GM12878 (cell line): ENCODE measurements at regions not wholly inside any gene's neighbourhood (a gene's known extent, or its start where the extent isn't known, plus 50 kb on each side); places are given as distances from the start of the nearest gene placed in this dataset.

ENCODE experiments used
- ATAC-seq: fragments of 200-7000 bp; cut with Tn5 transposase; 3 replicates; pipeline ENCODE4 v1.9.1; 2020; ENCODE audit warnings: mild to moderate bottlenecking, moderate library complexity
- BruUV-seq: library from RNA; stranded (reverse); fragments of 400-500 nt; replicated peaks from 2 replicates; lab custom pipeline; 2021; lab: Mats Ljungman, UMichigan
- CTCF ChIA-PET: fragments of 300-600 bp; sonication (Branson Sonifier 250); formaldehyde crosslinking; extraction: SDS; loops from one replicate; lab custom pipeline; 2021; ENCODE audit warnings: inconsistent platforms; lab: Yijun Ruan, JAX
- POLR2A ChIA-PET: fragments of 350-600 bp; formaldehyde crosslinking; extraction: SDS; loops from one replicate; lab custom pipeline; 2021; ENCODE audit warnings: inconsistent platforms; lab: Charles Lee
- RAD21 ChIA-PET: fragments of 300-600 bp; sonication (Branson Sonifier 250); formaldehyde crosslinking; loops from one replicate; lab custom pipeline; 2023; ENCODE audit warnings: antibody characterized with exemption; ENCODE audit not compliant: unreplicated experiment; lab: Charles Lee
- SMC1A ChIA-PET: fragments of 300-600 bp; sonication (Branson Sonifier 250); formaldehyde crosslinking; loops from one replicate; lab custom pipeline; 2023; ENCODE audit not compliant: unreplicated experiment, uncharacterized antibody; lab: Charles Lee
- DNase-seq: peaks from one replicate; pipeline ENCODE4 v3.0.0-alpha.2; 2011; ENCODE audit warnings: low read depth, low spot score
- FAIRE-seq: peaks from 3 replicates; lab custom pipeline; 2011; peaks lifted over from hg19 to GRCh38; lab: Jason Lieb, UNC
- H2AFZ ChIP-seq: 2 replicates; pipeline ENCODE4 v1.6.0; 2011; ENCODE audit warnings: low read depth, low read length, control low read depth; ENCODE audit not compliant: control insufficient read depth
- H3K27ac ChIP-seq: 2 replicates; pipeline ENCODE4 v1.5.1; 2011; ENCODE audit warnings: control low read depth; ENCODE audit not compliant: control insufficient read depth, insufficient read depth
- H3K27me3 ChIP-seq, 2 experiments: replicated peaks in 1 of 2; 2 replicates each; pipeline versions ENCODE4 v1.6.0 to v1.6.1; 2011; ENCODE audit warnings: low read length in 1 of 2; ENCODE audit not compliant: control insufficient read depth in 2 of 2, insufficient read depth in 2 of 2
- H3K36me3 ChIP-seq, 2 experiments: 2 replicates each; pipeline ENCODE4 v1.5.1; 2011; ENCODE audit warnings: low read length in 1 of 2; ENCODE audit not compliant: control insufficient read depth in 2 of 2, insufficient read depth in 2 of 2
- H3K4me1 ChIP-seq: 2 replicates; pipeline ENCODE4 v1.6.1; 2011; ENCODE audit warnings: mild to moderate bottlenecking, low read length, moderate library complexity, mixed read lengths; ENCODE audit not compliant: control insufficient read depth, insufficient read depth
- H3K4me2 ChIP-seq: 2 replicates; pipeline ENCODE4 v1.6.0; 2011; ENCODE audit warnings: control low read depth; ENCODE audit not compliant: control insufficient read depth, insufficient read depth
- H3K4me3 ChIP-seq: fragments of 200-600 bp; sonication (generic); 2 replicates; pipeline ENCODE4 v1.5.1; 2016
- H3K79me2 ChIP-seq: 2 replicates; pipeline ENCODE4 v1.6.0; 2011; ENCODE audit warnings: low read length; ENCODE audit not compliant: control insufficient read depth, insufficient read depth
- H3K9ac ChIP-seq: 2 replicates; pipeline ENCODE4 v1.8.0; 2011; ENCODE audit warnings: low read length, control low read depth, mixed read lengths; ENCODE audit not compliant: control insufficient read depth, insufficient read depth
- H3K9me3 ChIP-seq: replicated peaks from 3 replicates; pipeline ENCODE4 v1.5.1; 2011; ENCODE audit warnings: mild to moderate bottlenecking, low read length; ENCODE audit not compliant: control insufficient read depth, insufficient read depth
- H4K20me1 ChIP-seq: 2 replicates; pipeline ENCODE4 v1.6.0; 2011; ENCODE audit not compliant: control insufficient read depth, insufficient read depth
- CEBPZ ChIP-seq: fragments of 150-350 bp; IDR thresholded peaks from 2 replicates; pipeline ENCODE4 v1.6.1; 2016; ENCODE audit warnings: low read depth, low read length
- CHD2 ChIP-seq: IDR thresholded peaks from 2 replicates; pipeline ENCODE4 v1.6.1; 2011; ENCODE audit warnings: low read depth, low read length, improper control_type of control experiment, borderline replicate concordance
- GATAD2B ChIP-seq: fragments of 450-650 bp; conservative IDR thresholded peaks from 2 replicates; pipeline ENCODE4 v1.6.1; 2017; ENCODE audit warnings: low read depth, mild to moderate bottlenecking, moderate library complexity
- SUPT20H ChIP-seq: IDR thresholded peaks from 2 replicates; pipeline ENCODE4 v1.6.1; 2011; ENCODE audit warnings: low read depth, mild to moderate bottlenecking, low read length, moderate library complexity, borderline replicate concordance; ENCODE audit not compliant: control insufficient read depth
- TBL1XR1 ChIP-seq: IDR thresholded peaks from 2 replicates; pipeline ENCODE4 v1.6.1; 2012; ENCODE audit warnings: low read depth, low read length, improper control_type of control experiment
- ZBTB40 ChIP-seq: fragments of 450-650 bp; IDR thresholded peaks from 2 replicates; pipeline ENCODE4 v1.6.1; 2016; ENCODE audit warnings: mild to moderate bottlenecking, moderate library complexity, borderline replicate concordance
- WGBS: methylation state at CpG from one replicate; pipeline ENCODE4 v1.1.6; 2016; ENCODE audit warnings: low lambda C conversion rate; ENCODE audit not compliant: insufficient replicate concordance, insufficient coverage; ENCODE audit errors: missing lambda C conversion rate; 5-methylcytosine and 5-hydroxymethylcytosine counted together
- in situ Hi-C: fragments of 300-500 bp; cut with MboI; formaldehyde crosslinking; loops from 9 replicates; pipeline ENCODE4 v1.14.3; 2018; ENCODE audit warnings: mixed read lengths
- intact Hi-C: fragments of 100-400 bp; cut with micrococcal nuclease; formaldehyde crosslinking; loops from one replicate; pipeline ENCODE4 v1.14.2; 2022; ENCODE audit not compliant: unreplicated experiment
- TF ChIP-seq, protein P1 (sequence below): fragments of 450-650 bp; IDR thresholded peaks from 2 replicates; pipeline ENCODE4 v1.6.1; 2016; ENCODE audit warnings: mild to moderate bottlenecking
- TF ChIP-seq, protein P2 (sequence below): IDR thresholded peaks from 2 replicates; pipeline ENCODE4 v1.6.1; 2012; ENCODE audit warnings: mild to moderate bottlenecking, low read depth, low read length

- no peak for FAIRE-seq
Observed at GRCh38 chr7:156125841-156126730, 313.8 kb upstream of the SHH start.

More at GRCh38 chr7:156125841-156126730, 313.8 kb upstream of the SHH start:
- ChIA-PET POLR2A (no interaction called here), SMC1A (no interaction called here), CTCF (no interaction called here), RAD21 (no interaction called here)
- Histone ChIP-seq H3K9me3 (no peaks in the 10 kb centered on the region), H3K9ac (no peak overlapping the region), H2AFZ (no peak overlapping the region), H3K4me3 (no peak overlapping the region), H3K36me3 (no peaks in the 10 kb centered on the region), H3K27me3 (peaks cover 0 to 2% of the 10 kb centered on the region in 2 experiments; a peak in 1 of 4 replicates), H3K4me2 (no peak overlapping the region), H3K4me1 (no peaks in the 10 kb centered on the region), H3K27ac (no peak overlapping the region), H4K20me1 (no peaks in the 10 kb centered on the region), H3K79me2 (no peaks in the 10 kb centered on the region)
- no TSS peak for BruUV-seq
- 66% methylated on average over 23 of the region's 23 CpGs for WGBS
- DNase-seq (no peak), ATAC-seq (no peak)
- in situ Hi-C loops (no loop called here), intact Hi-C loops (no loop called here)
- TF ChIP-seq, protein P1, sequence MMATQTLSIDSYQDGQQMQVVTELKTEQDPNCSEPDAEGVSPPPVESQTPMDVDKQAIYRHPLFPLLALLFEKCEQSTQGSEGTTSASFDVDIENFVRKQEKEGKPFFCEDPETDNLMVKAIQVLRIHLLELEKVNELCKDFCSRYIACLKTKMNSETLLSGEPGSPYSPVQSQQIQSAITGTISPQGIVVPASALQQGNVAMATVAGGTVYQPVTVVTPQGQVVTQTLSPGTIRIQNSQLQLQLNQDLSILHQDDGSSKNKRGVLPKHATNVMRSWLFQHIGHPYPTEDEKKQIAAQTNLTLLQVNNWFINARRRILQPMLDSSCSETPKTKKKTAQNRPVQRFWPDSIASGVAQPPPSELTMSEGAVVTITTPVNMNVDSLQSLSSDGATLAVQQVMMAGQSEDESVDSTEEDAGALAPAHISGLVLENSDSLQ = no peak
- no peak for TF ChIP-seq CEBPZ
- no peak for TF ChIP-seq SUPT20H
- no peak for TF ChIP-seq ZBTB40
- TF ChIP-seq, protein P2, sequence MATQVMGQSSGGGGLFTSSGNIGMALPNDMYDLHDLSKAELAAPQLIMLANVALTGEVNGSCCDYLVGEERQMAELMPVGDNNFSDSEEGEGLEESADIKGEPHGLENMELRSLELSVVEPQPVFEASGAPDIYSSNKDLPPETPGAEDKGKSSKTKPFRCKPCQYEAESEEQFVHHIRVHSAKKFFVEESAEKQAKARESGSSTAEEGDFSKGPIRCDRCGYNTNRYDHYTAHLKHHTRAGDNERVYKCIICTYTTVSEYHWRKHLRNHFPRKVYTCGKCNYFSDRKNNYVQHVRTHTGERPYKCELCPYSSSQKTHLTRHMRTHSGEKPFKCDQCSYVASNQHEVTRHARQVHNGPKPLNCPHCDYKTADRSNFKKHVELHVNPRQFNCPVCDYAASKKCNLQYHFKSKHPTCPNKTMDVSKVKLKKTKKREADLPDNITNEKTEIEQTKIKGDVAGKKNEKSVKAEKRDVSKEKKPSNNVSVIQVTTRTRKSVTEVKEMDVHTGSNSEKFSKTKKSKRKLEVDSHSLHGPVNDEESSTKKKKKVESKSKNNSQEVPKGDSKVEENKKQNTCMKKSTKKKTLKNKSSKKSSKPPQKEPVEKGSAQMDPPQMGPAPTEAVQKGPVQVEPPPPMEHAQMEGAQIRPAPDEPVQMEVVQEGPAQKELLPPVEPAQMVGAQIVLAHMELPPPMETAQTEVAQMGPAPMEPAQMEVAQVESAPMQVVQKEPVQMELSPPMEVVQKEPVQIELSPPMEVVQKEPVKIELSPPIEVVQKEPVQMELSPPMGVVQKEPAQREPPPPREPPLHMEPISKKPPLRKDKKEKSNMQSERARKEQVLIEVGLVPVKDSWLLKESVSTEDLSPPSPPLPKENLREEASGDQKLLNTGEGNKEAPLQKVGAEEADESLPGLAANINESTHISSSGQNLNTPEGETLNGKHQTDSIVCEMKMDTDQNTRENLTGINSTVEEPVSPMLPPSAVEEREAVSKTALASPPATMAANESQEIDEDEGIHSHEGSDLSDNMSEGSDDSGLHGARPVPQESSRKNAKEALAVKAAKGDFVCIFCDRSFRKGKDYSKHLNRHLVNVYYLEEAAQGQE = no peak
- no peak for TF ChIP-seq CHD2
- no peak for TF ChIP-seq GATAD2B
- no peak for TF ChIP-seq TBL1XR1
